K562 (cell line): ENCODE measurements at regions not wholly inside any gene's neighbourhood (a gene's known extent, or its start where the extent isn't known, plus 50 kb on each side); places are given as distances from the start of the nearest gene placed in this dataset.

Source experiments
- ATAC-seq: fragments of 200-7000 bp; cut with Tn5 transposase; 3 replicates; pipeline ENCODE4 v1.9.1; 2020; ENCODE audit warnings: moderate library complexity
- BruUV-seq: library from RNA; stranded (reverse); fragments of 400-500 nt; replicated peaks from 2 replicates; lab custom pipeline; 2021; lab: Mats Ljungman, UMichigan
- CTCF ChIA-PET: fragments of 300-600 bp; formaldehyde crosslinking; extraction: SDS; loops from one replicate; lab custom pipeline; 2021; ENCODE audit warnings: low intra/inter-chr PET ratio; lab: Yijun Ruan, JAX
- POLR2A ChIA-PET: fragments of 300-600, 350-650 bp; sonication (Branson Sonifier 250); formaldehyde crosslinking; extraction: SDS; loops from one replicate; lab custom pipeline; 2021; ENCODE audit warnings: antibody characterized with exemption, inconsistent platforms; lab: Yijun Ruan, JAX
- DNase-seq, 4 experiments: peaks; one replicate each; pipeline versions ENCODE4 v3.0.0 to v3.0.0-alpha.2; 2011 to 2018; ENCODE audit warnings: low spot score in 3 of 4, mixed read lengths in 3 of 4; ENCODE audit errors: extremely low read depth in 1 of 4
- FAIRE-seq: peaks from 2 replicates; lab custom pipeline; 2011; peaks lifted over from hg19 to GRCh38; lab: Jason Lieb, UNC
- H2AFZ ChIP-seq: 2 replicates; pipeline ENCODE4 v1.6.0; 2011; ENCODE audit warnings: low read depth, low read length, control low read depth, inconsistent platforms
- H3K27ac ChIP-seq: fragments of 200-600 bp; 3 replicates; pipeline ENCODE4 v1.8.0; 2011; ENCODE audit warnings: low read depth, mild to moderate bottlenecking, control low read depth, inconsistent platforms, low read length, moderate library complexity, mixed read lengths; ENCODE audit errors: extremely low read depth
- H3K27me3 ChIP-seq, 2 experiments: fragments of 300-600 bp in 1 of 2; 2 replicates in 1 of 2; 3 replicates in 1 of 2; pipeline versions ENCODE4 v1.6.0 to v1.8.0; 2011; ENCODE audit warnings: inconsistent platforms in 2 of 2, low read length in 2 of 2, mild to moderate bottlenecking in 1 of 2, mixed read lengths in 1 of 2, moderate library complexity in 1 of 2; ENCODE audit not compliant: control insufficient read depth in 2 of 2, insufficient read depth in 2 of 2
- H3K36me3 ChIP-seq: fragments of 300-600 bp; 3 replicates; pipeline ENCODE4 v1.8.0; 2011; ENCODE audit warnings: mild to moderate bottlenecking, low read length, inconsistent platforms; ENCODE audit not compliant: control insufficient read depth, insufficient read depth
- H3K4me1 ChIP-seq, 2 experiments: fragments of 200-600 bp in 1 of 2; replicated peaks in 1 of 2; 2 replicates in 1 of 2; 3 replicates in 1 of 2; pipeline versions ENCODE4 v1.5.1 to v1.8.0; 2011; ENCODE audit warnings: inconsistent platforms in 2 of 2, low read length in 2 of 2, mild to moderate bottlenecking in 1 of 2, mixed read lengths in 1 of 2, moderate library complexity in 1 of 2; ENCODE audit not compliant: control insufficient read depth in 2 of 2, insufficient read depth in 2 of 2
- H3K4me2 ChIP-seq: 2 replicates; pipeline ENCODE4 v1.6.1; 2011; ENCODE audit warnings: low read length, control low read depth, inconsistent platforms, mixed read lengths; ENCODE audit not compliant: insufficient read depth
- H3K4me3 ChIP-seq: fragments of 200-600 bp; sonication (generic), shearing (Covaris generic); 2 replicates; pipeline ENCODE4 v1.5.1; 2016; ENCODE audit warnings: control low read depth, inconsistent platforms
- H3K79me2 ChIP-seq: fragments of 200-600 bp; 3 replicates; pipeline ENCODE4 v1.8.0; 2011; ENCODE audit warnings: low read length, inconsistent platforms; ENCODE audit not compliant: control insufficient read depth, insufficient read depth
- H3K9ac ChIP-seq, 2 experiments: 2 replicates each; pipeline versions ENCODE4 v1.6.0 to v1.6.1; 2011; ENCODE audit warnings: low read depth in 2 of 2, low read length in 2 of 2, control low read depth in 1 of 2, inconsistent platforms in 1 of 2, mild to moderate bottlenecking in 1 of 2, mixed read lengths in 1 of 2; ENCODE audit not compliant: insufficient read depth in 1 of 2
- H3K9me1 ChIP-seq: one replicate; pipeline ENCODE4 v1.6.0; 2011; ENCODE audit warnings: inconsistent platforms, mild to moderate bottlenecking, low read length, moderate library complexity; ENCODE audit not compliant: control insufficient read depth, insufficient read depth
- H3K9me3 ChIP-seq: replicated peaks from 2 replicates; pipeline ENCODE4 v1.5.1; 2011; ENCODE audit warnings: low read depth, low read length, inconsistent platforms; ENCODE audit not compliant: control insufficient read depth, insufficient read depth
- H4K20me1 ChIP-seq: replicated peaks from 2 replicates; pipeline ENCODE4 v1.6.1; 2011; ENCODE audit warnings: low read length, inconsistent platforms, mixed read lengths; ENCODE audit not compliant: control insufficient read depth, insufficient read depth
- ASH1L ChIP-seq: fragments of 450-650 bp; IDR thresholded peaks from 2 replicates; pipeline ENCODE4 v1.6.1; 2018; ENCODE audit warnings: borderline replicate concordance, mild to moderate bottlenecking, low read depth; ENCODE audit not compliant: partially characterized antibody
- NR1H2 ChIP-seq: sonication (generic); formaldehyde crosslinking; IDR thresholded peaks from 2 replicates; pipeline ENCODE4 v1.4.0; 2020; ENCODE audit warnings: mild to moderate bottlenecking, missing genetic modification reagents
- SREBF2 ChIP-seq: sonication (generic); formaldehyde crosslinking; IDR thresholded peaks from 2 replicates; pipeline ENCODE4 v1.4.0; 2020; ENCODE audit warnings: mild to moderate bottlenecking, missing genetic modification reagents
- SRSF7 ChIP-seq: fragments of 200-400 bp; formaldehyde crosslinking; optimal IDR thresholded peaks from 2 replicates; pipeline ENCODE3; 2017; ENCODE audit warnings: mild to moderate bottlenecking, low read depth, low read length
- ZNF311 ChIP-seq: fragments of 250-450 bp; sonication (Bioruptor Pico); IDR thresholded peaks from 2 replicates; pipeline ENCODE4 v1.4.0; 2020; ENCODE audit warnings: mild to moderate bottlenecking, moderate library complexity
- ZNF436 ChIP-seq: fragments of 250-450, 450-650 bp; sonication (Bioruptor Pico); formaldehyde crosslinking; IDR thresholded peaks from 2 replicates; pipeline ENCODE4 v1.7.0; 2020; ENCODE audit warnings: mild to moderate bottlenecking
- WGBS: fragments of 100-300 bp; shearing (Covaris generic); methylation state at CpG from one replicate; pipeline ENCODE4 v1.1.6; 2016; ENCODE audit warnings: low coverage, mixed read lengths; ENCODE audit not compliant: insufficient coverage; ENCODE audit errors: missing lambda C conversion rate; 5-methylcytosine and 5-hydroxymethylcytosine counted together
- in situ Hi-C: fragments of 300-500 bp; cut with MboI; formaldehyde crosslinking; loops from 4 replicates; pipeline ENCODE4 v1.15.0; 2018; ENCODE audit warnings: inconsistent platforms, mixed read lengths
- intact Hi-C: fragments of 100-400 bp; cut with micrococcal nuclease; formaldehyde crosslinking; loops from 2 replicates; pipeline ENCODE4 v1.14.2; 2022
- TF ChIP-seq, protein P1 (sequence below): fragments of 250-450 bp; sonication (Bioruptor Pico); IDR thresholded peaks from 2 replicates; pipeline ENCODE4 v1.4.0; 2020; ENCODE audit warnings: mild to moderate bottlenecking

- no peaks in the 10 kb centered on the region for H3K9me1 ChIP-seq
- ChIA-PET POLR2A (no interaction called here), CTCF (no interaction called here)
- DNase-seq = no peak
- no peak overlapping the region for H3K4me2 ChIP-seq
- H3K4me1 ChIP-seq = no peaks in the 10 kb centered on the region
- H3K27me3 ChIP-seq = no peaks in the 10 kb centered on the region
- intact Hi-C loops = no loop called here
- no peak for ATAC-seq
- no TSS peak for BruUV-seq
- WGBS = 0% methylated on average over 3 of the region's 3 CpGs
- H4K20me1 ChIP-seq = no peaks in the 10 kb centered on the region
- TF ChIP-seq, protein P1, sequence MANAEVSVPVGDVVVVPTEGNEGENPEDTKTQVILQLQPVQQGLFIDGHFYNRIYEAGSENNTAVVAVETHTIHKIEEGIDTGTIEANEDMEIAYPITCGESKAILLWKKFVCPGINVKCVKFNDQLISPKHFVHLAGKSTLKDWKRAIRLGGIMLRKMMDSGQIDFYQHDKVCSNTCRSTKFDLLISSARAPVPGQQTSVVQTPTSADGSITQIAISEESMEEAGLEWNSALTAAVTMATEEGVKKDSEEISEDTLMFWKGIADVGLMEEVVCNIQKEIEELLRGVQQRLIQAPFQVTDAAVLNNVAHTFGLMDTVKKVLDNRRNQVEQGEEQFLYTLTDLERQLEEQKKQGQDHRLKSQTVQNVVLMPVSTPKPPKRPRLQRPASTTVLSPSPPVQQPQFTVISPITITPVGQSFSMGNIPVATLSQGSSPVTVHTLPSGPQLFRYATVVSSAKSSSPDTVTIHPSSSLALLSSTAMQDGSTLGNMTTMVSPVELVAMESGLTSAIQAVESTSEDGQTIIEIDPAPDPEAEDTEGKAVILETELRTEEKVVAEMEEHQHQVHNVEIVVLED (CRISPR knock-in tag) = no peak
- no peak for TF ChIP-seq ZNF436 (CRISPR knock-in tag)
- no peak for TF ChIP-seq NR1H2
- no peak overlapping the region for H3K9ac ChIP-seq
- in situ Hi-C loops = no loop called here
- H3K9me3 ChIP-seq = no peaks in the 10 kb centered on the region
- no peaks in the 10 kb centered on the region for H3K36me3 ChIP-seq
- FAIRE-seq = no peak
- no peak overlapping the region for H3K27ac ChIP-seq
- no peaks in the 10 kb centered on the region for H3K79me2 ChIP-seq
- H3K4me3 ChIP-seq = no peak overlapping the region
- no peak overlapping the region for H2AFZ ChIP-seq
These were observed 194.6 kb upstream of the EYA4 start for GRCh38 chr6:133046576-133046975.

DNA sequence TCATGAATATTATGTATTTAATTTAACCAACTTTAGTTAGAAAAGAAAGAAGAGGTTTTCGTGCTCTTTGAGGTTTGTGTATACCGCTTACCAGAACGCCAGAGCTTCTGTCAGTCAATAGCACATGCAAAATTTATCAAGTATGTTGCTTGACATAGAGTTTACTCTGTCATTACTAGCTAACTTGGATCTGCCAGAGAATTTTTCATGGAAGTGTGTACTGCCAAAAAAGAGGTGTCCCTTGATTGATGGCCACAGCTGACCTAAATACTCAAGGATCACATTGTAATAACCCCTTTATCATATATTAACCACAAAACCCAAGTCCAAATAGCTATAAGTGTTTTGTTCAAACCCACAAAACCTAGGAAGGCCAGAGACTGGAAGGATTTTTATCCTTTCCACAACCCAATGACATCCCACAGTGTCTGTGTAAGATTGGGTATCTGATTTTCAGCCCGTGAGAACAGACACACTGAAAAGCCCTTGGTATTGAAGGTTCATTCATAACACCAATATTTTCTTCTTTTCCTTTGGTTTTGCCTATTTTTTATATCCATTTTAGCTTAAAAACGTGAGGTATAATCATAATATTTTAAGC is 194.0 kb upstream of the EYA4 start:
- no peak overlapping the region for H3K4me3 ChIP-seq
- no peak overlapping the region for H2AFZ ChIP-seq
- TF ChIP-seq ZNF311 (CRISPR knock-in tag) (no peak), ASH1L (no peak), SREBF2 (CRISPR knock-in tag) (no peak), SRSF7 (no peak)
- H4K20me1 ChIP-seq = no peaks in the 10 kb centered on the region
- in situ Hi-C loops = no loop called here
- no peak overlapping the region for H3K27ac ChIP-seq
- no peak overlapping the region for H3K9ac ChIP-seq
- ChIA-PET CTCF (no interaction called here), POLR2A (no interaction called here)
- no peaks in the 10 kb centered on the region for H3K36me3 ChIP-seq
- no peak for ATAC-seq
- FAIRE-seq = no peak
- no peak for DNase-seq
- H3K79me2 ChIP-seq = no peaks in the 10 kb centered on the region
- H3K4me1 ChIP-seq = no peaks in the 10 kb centered on the region
- intact Hi-C loops = no loop called here
- no TSS peak for BruUV-seq
- no peaks in the 10 kb centered on the region for H3K9me3 ChIP-seq
- 0% methylated on average over 5 of the region's 5 CpGs for WGBS
- H3K27me3 ChIP-seq = no peaks in the 10 kb centered on the region
- no peak overlapping the region for H3K4me2 ChIP-seq
- H3K9me1 ChIP-seq = no peaks in the 10 kb centered on the region
